NCI-H524 treated with DMSO at 0.1 percent for 48 hours (cell line): ENCODE measurements at regions not wholly inside any gene's neighbourhood (a gene's known extent, or its start where the extent isn't known, plus 50 kb on each side); places are given as distances from the start of the nearest gene placed in this dataset.
"Not testable (repeated sequence)": the region's sequence is repeated elsewhere in the genome, so short reads cannot be mapped to it uniquely, and the experiment has no call there.

Source experiments
- DNase-seq: peaks from one replicate; lab custom pipeline; 2025; lab: John Stamatoyannopoulos, UW

DNA sequence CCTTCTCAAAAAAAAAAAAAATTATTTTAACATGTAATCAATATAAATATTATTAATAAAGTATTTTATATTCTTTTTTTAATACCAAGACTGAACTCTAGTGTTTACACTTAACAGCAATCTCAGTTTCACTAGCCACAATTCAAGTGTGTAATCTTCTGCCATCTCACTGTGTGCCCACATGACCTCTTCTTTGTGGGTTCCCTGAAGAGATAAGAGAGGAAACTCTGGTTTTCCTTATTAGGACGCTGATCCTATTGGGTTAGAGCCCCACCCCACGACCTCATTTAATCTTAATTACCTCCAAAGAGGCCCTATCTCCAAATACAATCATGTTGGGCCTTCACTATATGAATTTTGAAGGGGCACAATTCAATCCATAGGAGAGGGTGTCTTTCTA, 177.6 kb downstream of the STK31 start:
- no peak for DNase-seq

DNA sequence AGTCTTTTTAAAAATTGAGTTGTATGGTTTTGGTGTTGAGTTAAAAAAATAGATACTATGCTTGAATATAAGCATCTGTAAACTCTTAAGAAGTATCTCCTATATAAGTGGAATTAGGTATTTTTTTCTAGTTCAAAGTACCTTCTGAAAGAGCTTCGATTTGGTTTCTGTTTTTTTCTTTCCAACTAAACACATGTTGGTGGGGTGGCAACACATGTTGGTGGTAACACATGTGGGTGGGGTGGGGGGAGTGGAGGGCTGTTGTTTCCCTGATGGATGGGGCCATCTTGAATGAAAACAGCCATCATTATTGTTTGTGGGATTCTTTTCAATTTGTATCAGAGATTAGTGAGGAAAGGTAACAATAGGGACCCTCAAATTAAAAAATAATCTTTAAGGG, 178.9 kb downstream of the STK31 start:
- no peak for DNase-seq

DNA sequence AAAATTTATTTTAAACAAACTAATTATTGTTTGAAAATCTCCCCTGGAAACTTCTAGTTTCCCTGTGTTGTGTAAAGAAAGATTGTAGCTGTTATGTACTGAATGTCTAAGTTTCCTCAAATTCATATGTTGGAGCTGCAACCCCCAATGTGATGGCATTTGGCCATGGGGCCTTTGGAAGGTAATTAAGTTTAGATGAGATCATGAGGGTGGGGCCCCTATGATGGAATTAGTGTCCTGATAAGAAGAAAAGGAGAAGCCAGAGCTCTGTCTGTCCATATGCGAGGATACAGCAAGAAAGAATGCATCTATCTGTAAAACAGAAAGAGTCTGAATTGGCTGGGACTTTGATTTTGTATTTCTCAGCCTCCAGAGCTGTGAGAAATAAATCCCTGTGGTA, 179.5 kb downstream of the STK31 start:
- DNase-seq, result no peak

DNA sequence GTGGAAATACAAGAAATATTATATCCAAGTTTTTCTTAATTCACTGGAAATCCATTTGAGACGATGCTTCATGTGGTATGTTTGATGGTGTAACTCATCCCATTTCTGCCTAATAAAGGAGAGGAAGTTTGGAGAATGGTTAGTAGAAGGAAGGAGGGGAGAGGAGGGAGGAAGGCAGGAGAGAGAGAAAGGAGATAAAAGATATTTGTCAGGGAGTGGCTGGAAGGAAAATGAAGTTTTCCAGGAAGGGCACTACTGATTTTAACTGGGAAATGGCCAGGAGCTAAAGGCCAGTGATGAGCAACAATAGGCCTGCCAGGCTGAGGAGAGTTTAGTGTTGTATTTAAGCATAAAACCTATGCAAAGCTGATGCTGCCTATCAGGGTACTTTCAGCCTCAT, 182.0 kb downstream of the STK31 start:
- no peak for DNase-seq

DNA sequence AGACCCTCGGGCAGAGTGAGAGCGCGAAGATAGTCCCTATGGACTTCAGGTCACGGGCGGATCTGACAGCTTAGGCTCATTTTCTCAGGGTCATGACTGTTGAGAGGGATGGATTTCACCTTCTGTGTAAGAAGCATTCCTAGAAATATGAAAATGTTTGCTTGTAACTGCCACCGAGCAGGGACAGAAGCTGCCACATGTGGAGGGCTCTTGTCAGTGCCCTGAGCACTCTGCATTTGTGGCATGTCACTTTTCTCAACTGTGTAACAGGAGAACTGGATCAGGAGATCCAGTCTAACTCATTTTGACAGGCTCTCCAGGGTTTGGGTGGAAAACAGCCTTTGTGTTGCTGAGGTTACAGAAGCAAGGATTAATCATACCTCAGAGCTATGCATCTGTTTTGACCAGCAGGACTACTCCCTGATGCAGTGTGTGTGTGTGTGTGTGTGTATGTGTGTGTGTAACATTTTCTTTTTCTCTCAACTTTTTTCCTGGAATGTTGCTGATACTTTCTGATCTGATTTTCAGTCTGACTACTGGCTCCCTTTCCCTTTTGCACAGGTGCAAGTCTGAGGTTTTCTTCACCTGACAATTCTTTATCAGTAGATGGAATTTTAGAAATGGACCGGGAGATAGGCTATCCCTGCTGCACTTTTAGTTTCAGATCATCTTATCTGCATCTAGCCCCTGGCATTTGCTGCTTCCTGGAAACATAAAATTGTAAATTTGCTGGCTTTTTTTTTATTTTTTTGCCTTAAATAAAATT, 183.3 kb downstream of the STK31 start:
- DNase-seq, result no peak

DNA sequence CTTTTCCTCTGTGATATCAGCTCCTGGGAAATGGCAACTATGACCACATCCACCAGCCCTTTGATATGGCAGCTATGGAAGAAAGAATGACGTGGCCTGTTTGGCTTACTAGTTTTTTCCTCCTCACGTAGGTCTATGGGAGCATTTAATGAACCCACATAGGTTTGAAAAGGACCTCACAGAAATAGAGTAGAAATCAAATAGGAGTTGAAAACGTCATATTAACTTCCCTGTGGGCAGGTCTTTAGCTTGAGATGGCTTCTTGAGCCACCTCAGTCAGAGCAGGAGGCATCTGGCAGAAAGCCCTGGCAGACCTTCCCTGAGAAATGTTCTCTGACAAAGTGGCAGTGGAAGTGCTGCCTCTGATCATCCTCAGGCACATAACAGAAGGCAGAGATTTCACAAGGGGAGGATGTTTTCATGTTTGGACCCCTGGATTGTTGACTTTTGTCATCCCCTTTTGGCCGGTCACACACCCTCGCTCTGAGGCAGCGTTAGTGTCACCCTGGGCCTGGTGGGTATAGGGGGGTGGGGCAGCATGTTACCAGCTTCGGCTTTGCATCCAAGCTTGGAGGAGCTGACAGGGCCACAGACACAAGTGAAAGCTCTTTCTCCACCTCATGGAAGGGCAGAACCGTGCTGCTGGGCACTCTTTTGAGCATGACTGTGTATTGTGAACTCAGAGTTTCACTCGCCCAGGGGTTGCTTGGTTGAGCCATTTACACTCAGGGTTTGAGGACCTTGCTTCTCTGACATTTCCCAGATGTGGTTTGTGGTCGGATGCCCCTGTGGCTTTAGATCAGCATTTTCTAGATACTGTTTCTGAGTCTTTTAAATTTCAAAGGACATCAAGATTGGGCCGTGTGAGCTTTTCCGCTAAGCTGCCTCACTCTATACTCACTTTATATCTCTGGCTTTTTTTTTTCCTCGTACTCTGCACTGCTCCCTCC, 184.2 kb downstream of the STK31 start:
- no peak for DNase-seq

DNA sequence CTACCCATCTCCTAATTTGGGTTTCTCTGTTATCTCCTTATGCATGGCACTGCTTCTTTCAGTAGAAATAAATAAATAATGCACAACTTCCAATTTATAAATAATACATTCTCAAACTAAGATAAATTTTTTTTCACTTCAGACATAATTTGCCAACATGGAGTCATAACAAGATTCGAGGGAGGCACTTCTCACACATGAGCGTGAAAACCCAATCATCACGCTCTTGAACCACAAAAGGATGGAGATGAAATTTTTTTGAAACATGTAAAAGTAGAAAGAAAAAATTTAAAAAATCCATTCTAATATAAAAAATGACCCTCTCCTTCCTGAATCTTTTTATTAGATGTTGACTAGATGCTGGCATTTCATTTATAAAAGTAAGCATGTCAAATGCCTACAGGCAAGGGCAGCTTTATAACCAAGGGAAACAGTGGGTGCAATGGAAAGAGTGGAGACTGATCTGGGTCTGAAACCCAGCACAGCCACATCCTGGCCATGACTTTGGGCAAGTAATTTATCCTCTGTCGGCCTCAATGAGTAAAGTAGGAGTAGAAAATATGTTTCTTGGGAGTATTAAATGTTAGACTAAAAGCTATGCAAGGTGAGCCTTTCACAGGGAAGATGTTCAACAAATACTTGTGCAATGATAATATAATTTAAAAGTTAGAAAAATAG, 185.0 kb downstream of the STK31 start:
- DNase-seq, result no peak

DNA sequence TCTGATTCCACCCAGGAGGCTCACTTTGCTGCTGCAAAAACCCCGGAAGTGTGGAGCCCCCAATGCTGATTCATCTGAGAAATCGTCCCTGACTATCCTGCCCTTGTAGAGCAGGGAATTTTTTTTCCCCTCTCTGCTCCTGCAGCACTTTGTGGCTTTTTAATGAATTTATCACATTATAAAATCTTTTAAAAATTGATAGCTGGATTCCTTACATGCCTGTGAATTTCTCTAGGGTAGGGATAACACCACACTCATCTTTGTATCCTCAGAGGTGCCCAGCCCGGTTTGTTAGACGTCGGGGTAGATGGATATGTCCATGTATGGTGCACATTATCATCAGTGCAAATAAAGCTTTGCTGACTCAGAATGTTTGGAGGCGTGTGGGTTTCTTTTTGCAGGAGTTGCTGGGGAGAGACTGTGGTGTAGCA, 185.7 kb downstream of the STK31 start:
- no peak for DNase-seq

DNA sequence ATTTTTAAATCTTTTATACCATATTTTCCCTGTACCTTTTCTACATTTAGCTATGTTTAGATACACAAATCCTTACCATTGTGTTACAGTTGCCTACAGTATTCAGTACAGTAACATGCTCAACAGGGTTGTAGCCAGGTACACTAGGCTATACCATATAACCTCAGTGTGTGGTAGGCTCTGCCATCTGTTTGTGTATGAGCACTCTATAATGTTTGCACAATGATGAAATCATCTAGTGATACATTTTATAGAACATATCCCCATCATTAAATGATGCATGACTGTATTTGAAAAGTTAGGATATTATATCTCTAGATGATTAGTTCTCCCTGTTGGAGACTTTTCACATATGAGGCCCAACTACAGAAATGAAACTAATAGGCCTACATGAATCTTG, 188.6 kb downstream of the STK31 start:
- DNase-seq, result no peak

DNA sequence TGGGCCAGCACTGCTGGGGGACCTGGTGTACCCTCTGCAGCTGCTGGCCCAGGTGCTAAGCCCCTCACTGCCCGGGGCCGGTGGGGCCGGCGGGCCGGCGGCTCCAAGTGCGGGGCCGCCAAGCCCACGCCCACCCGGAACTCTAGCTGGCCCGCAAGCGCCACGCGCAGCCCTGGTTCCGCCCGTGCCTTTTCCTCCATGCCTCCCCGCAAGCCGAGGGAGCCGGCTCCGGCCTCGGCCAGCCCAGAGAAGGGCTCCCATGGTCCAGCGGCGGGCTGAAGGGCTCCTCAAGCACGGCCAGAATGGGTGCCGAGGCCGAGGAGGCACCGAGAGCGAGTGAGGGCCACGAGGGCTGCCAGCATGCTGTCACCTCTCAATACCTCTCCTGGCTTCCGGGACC, 194.9 kb downstream of the STK31 start:
- DNase-seq, result not testable (repeated sequence)

DNA sequence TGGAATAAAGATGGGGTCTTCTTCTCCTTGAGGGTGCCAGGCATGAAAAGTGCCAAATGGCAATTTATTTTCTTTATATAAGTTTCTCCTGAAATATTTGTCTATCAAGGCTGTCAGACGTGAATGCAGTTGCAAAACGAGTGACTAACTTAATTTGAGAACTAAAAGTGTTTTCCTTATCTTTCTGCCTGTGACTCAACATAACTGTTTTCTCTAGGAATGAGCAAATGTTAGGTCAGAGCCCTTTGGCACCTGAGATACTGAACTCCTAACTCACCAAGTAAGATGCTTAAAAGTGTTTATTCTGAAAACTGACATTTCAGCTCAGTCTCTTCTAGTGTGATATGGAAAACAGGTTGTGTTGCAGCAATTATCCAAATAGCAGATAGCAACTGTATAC, 197.0 kb downstream of the STK31 start:
- DNase-seq, result no peak

DNA sequence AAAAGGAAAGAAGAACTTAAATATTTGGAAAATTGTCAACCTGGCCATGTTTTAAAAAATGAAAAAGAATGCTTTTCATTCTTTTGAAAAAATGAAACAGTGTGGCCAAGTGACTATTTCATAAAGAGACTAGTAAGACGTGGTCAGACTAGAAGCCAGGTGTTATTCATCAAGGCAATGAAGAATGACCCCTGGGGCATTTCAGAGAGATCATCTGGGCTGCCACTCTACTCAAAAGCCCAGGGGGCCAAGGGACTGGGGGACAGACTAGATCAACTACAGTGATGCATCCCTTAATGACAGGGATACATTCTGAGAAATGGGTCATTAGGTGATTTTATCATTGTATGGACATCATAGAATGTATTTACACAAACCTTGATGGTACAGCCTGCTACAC, 199.4 kb downstream of the STK31 start:
- DNase-seq, result no peak

DNA sequence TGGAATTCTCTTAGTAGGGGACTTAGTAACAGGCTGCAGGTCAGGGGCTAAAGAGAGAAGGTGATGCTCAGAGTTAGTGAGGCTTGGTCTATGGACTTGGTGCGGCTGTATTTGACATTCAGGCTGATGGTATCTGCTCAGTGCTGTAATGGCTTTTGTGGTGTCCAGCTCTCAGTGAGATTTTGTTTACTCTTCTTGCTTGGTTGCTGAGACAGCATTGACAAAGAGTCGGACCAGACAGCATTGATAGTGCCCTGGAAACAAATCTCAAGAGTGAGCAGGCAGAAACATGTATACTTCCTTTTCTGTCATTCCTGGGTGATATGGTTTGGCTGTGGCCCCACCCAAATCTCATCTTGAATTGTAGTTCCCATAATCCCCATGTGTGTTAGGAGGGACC, 202.0 kb downstream of the STK31 start:
- DNase-seq, result no peak

DNA sequence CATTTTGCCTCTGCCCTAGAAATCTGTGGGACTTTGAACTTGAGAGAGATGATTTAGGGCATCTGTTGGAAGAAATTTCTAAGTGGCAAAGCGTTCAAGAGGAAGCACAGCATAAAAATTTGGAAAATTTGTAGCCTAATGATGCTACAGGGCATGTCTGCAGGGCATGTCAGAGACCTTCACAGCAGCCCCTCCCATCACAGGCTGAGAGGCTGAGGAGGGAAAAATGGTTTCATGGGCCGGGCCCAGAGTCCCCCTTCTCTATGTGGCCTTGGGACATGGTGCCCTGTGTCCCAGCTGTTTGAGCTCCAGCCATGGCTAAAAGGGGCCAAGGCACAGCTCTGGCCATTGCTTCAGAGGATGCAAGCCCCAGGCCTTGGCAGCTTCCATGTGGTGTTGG, 203.0 kb downstream of the STK31 start:
- no peak for DNase-seq

DNA sequence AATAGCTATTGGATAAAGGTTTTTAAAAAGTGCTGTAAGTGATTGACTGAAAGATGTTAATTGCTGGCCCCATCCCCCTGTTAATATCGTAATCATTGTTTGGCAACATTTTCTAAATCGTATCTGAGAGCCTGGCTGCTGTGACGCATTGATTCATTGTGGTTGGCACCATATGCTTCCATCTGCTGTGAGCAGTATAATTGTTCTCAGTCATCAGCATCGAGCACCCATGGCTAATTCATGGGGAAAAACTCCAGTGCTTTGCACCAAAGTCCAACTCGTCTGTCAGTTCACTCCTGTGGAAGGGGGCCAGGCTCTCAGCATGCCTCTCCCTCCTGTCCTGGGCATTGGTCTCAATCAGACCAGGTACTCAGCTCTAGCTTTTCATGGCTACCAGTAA, 205.2 kb downstream of the STK31 start:
- peak; percentile 25 for DNase-seq

DNA sequence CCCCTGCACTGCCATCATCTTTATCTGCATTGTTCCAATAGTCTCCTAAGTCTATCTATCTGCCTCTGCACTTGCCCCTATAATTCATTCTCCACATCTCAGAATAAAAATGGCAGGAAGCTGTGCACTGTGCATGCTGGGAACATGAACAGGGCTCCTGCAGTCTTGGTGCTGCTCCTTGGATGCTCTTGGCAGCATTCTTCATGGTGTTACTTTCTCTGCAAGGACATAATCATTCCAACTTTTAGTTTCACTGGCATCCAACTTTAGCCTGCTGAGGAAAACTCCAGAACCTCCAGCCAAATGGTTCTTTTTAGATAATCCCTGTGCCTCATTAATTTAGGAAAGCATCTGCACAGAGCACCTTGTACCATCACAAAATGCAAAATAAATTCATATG, 208.3 kb downstream of the STK31 start:
- DNase-seq, result no peak

DNA sequence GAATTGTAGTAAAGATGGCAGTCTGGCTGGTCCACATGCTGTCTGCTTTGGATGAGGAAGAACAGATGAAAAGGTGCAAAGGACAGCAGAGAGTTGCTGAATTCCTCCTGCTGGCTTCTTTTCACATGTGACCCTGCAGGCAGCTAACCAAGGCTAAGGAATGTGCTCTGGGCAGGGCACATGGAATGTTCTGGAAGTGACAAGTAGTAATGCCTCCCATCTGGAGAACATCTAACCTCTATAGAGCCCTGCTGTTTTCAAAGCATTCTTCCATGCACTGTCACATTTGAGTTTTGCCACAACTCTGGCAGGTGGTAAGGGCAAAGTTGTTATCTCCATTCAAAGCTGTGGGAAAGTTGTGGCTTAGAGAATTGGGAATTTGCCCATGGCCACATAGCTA, 208.8 kb downstream of the STK31 start:
- no peak for DNase-seq

DNA sequence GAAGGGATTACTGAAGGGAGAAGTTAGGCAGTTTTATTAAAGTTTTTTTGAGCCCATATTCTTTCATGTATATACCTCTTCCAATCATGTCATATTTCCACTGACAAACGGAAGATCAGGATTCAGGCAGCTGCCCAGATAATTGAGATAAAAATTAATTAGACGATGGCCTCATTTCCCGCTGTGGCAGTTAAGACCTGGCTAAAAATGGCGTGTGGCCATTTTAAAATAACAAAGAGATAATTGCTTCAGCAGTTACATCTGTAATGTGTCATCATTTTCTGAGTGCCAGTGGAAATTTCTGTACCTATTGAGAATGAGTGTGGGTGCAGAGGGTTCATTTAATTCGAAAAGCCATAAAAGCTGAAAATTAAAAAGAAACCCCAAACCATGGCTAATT, 215.1 kb downstream of the STK31 start:
- no peak for DNase-seq

DNA sequence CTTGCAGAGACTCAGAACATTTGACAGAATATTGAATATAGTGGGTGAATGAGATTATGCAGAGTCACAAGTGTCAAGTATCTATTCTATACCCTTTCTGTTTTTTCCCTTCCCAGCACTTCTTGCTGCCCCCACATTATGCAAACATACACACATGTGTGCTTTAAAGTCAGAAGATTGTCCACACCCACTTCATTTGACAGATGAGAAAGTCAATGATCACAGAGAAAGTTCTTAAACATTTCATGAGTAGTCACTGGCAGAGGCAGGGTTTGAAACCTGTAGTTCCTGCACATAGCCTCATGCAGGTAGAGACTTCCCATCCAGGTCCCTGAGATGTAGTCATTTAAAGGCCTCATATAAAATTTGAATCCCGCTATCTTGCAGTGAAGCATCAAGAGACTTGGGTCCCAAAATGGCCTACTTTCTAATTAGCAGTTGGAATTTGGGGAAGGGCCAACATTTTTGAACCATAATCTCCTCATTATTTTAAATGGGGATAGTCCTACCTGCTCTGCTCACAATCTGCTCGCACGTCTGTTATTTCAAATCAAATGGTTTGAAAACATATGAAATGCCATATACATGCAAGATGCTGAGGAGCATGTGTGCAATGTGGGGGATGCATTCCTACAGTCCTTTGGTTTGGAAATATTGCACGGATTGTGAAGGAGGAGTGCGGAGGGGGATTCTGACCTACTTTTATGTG, 217.8 kb downstream of the STK31 start:
- no peak for DNase-seq

DNA sequence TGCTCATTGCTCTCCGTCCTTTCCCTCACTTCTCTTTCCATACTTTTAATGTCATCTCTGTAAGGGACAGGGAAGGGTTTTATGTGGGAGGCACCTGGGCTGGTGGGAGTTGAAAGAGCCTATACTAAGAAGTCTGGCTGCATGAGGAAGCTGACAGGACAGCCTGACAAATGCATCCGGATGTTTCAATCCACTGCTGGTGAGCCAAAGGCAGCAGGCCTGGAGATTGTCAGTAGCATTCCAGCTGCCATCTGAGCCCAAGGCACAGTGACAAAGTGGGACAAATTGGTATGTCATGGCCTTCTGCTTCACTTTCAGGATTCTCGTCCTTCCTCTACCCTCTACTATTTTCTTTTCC, 218.4 kb downstream of the STK31 start:
- no peak for DNase-seq

DNA sequence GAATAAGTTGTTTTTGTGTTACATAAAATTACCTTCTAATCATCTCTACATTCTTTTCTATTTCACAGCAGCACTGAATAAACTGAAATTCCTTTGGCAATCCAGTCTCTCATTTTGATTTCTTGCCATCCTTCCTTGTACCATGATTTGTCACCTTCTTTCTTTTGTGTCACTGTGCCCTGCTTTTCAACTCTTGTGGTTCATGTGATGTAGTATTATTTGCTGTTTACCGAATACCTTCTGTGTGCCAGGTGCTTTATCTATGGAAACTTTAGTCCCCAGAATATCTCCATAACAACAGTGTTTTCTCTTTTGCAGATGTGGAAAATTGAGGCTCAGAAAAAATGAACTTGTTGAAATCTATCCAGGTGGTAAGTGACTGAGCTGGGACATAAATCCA, 220.3 kb downstream of the STK31 start:
- DNase-seq, result no peak

DNA sequence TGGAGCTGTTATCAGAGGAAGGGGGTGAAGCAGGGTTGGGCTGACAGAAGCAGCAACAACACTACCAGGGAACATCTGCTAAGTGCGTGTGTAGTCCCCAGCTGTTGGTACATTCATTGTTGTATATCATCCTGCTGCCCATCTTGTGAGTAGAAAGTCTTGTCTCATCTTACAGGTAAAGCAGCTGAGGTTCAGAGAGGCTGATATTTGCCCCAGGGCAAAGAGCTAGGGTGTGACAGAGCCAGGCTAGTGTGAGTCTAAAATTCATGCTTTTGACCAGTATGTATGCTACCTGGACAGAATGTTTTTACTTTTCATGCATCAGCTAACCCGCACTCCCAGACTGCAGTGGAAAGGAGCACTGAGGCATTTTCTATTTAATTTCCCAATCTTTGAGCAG, 221.6 kb downstream of the STK31 start:
- DNase-seq, result no peak
